ENCODE measurements at regions not wholly inside any gene's neighbourhood (a gene's known extent, or its start where the extent isn't known, plus 50 kb on each side); places are given as distances from the start of the nearest gene placed in this dataset.

- TF ChIP-seq CTCF (IDR thresholded peaks at IDR 0.05; ENCODE audit: low read depth, low read length, missing input control) (no peak), MAX (IDR thresholded peaks at IDR 0.05) (no peak), YY1 (IDR thresholded peaks at IDR 0.05) (no peak), ATF3 (IDR thresholded peaks at IDR 0.05) (no peak), REST (IDR thresholded peaks at IDR 0.05) (no peak), EGR1 (IDR thresholded peaks at IDR 0.05; ENCODE audit: low read depth in 2 of 2) (no peak)
These were observed 82.4 kb upstream of the COL5A2 start for GRCh38 chr2:189261916-189262315.

Data from liver (tissue), 3 donors.